Adrenal gland (tissue), 5 donors: ENCODE measurements at regions not wholly inside any gene's neighbourhood (a gene's known extent, or its start where the extent isn't known, plus 50 kb on each side); places are given as distances from the start of the nearest gene placed in this dataset.

ENCODE experiments used
- CTCF ChIP-seq, 6 experiments: fragments of 450-650 bp in 4 of 6; fragments of 200-600 bp in 2 of 6; sonication (generic) in 1 of 6; IDR thresholded peaks; 1 replicate in 5 of 6; 2 replicates in 1 of 6; pipeline versions ENCODE4 v1.5.1 to v1.8.0; 2016 to 2021; ENCODE audit warnings: antibody characterized with exemption in 6 of 6, mild to moderate bottlenecking in 2 of 6, moderate library complexity in 1 of 6
- POLR2A ChIP-seq, 2 donors: fragments of 450-650 bp; IDR thresholded peaks; one replicate each; pipeline ENCODE4 v1.6.1; 2017; ENCODE audit warnings: antibody characterized with exemption in 2 of 2, mild to moderate bottlenecking in 2 of 2, moderate library complexity in 1 of 2
- donor health status: DM: no; HTN: no; CAD: no.

- TF ChIP-seq CTCF (IDR thresholded peaks at IDR 0.05), result no peak
- TF ChIP-seq POLR2A (IDR thresholded peaks at IDR 0.05), result no peak
These were observed 273.5 kb upstream of the RPL38 start for GRCh38 chr17:73929860-73930430.
